HL-60 (cell line): ENCODE measurements at regions not wholly inside any gene's neighbourhood (a gene's known extent, or its start where the extent isn't known, plus 50 kb on each side); places are given as distances from the start of the nearest gene placed in this dataset.

ENCODE experiments used
- CTCF ChIP-seq: IDR thresholded peaks from one replicate; pipeline ENCODE4 v1.5.1; 2011; ENCODE audit warnings: low read length, control low read depth, inconsistent platforms; ENCODE audit not compliant: insufficient read depth
- GABPA ChIP-seq: IDR thresholded peaks from 2 replicates; pipeline ENCODE4 v1.6.1; 2012; ENCODE audit warnings: low read depth
- POLR2AphosphoS5 ChIP-seq: IDR thresholded peaks from 2 replicates; pipeline ENCODE4 v1.6.1; 2012; ENCODE audit warnings: low read depth
- REST ChIP-seq: IDR thresholded peaks from 2 replicates; pipeline ENCODE4 v1.6.1; 2012; ENCODE audit warnings: low read depth; ENCODE audit not compliant: insufficient replicate concordance
- SPI1 ChIP-seq: IDR thresholded peaks from 2 replicates; pipeline ENCODE4 v1.6.1; 2012; ENCODE audit warnings: low read depth, mild to moderate bottlenecking, borderline replicate concordance

GRCh38 chr6:47168180-47168579 is 126.0 kb upstream of the ADGRF1 start:
- TF ChIP-seq CTCF (no peak), POLR2AphosphoS5 (no peak), REST (no peak), GABPA (no peak), SPI1 (no peak)
